Naive thymus-derived CD4-positive, alpha-beta T cell (primary cell): ENCODE measurements at regions not wholly inside any gene's neighbourhood (a gene's known extent, or its start where the extent isn't known, plus 50 kb on each side); places are given as distances from the start of the nearest gene placed in this dataset.

ENCODE experiments used
- ATAC-seq: fragments of 150-1000 bp; cut with Tn5 transposase; 2 replicates; pipeline ENCODE4 v1.10.0; 2021; ENCODE audit warnings: mild to moderate bottlenecking, moderate library complexity
- CTCF ChIA-PET: fragments of 350-600 bp; sonication (Branson Sonifier 250); formaldehyde crosslinking; loops from one replicate; lab custom pipeline; 2021; ENCODE audit warnings: antibody characterized with exemption; lab: Charles Lee
- POLR2A ChIA-PET: fragments of 350-600 bp; sonication (Branson Sonifier 250); formaldehyde crosslinking; loops from one replicate; lab custom pipeline; 2021; ENCODE audit warnings: antibody characterized with exemption, inconsistent platforms; lab: Charles Lee
- DNase-seq, 9 donors: peaks; one replicate each; pipeline versions ENCODE4 v3.0.0 to v3.0.0-alpha.2; 2020 to 2022; ENCODE audit warnings: mixed read lengths in 1 of 9
- H3K27ac ChIP-seq: one replicate; pipeline ENCODE4 v1.7.0; 2013; ENCODE audit warnings: mild to moderate bottlenecking, low read depth, low read length, moderate library complexity
- H3K27me3 ChIP-seq, 2 donors: one replicate each; pipeline ENCODE4 v1.7.0; 2013; ENCODE audit warnings: low read length in 2 of 2, mild to moderate bottlenecking in 2 of 2, moderate library complexity in 2 of 2; ENCODE audit not compliant: control insufficient read depth in 2 of 2, insufficient read depth in 2 of 2
- H3K36me3 ChIP-seq, 3 experiments: 1 replicate in 2 of 3; 2 replicates in 1 of 3; pipeline ENCODE4 v1.7.0; 2013; ENCODE audit warnings: low read length in 3 of 3, mild to moderate bottlenecking in 3 of 3, moderate library complexity in 1 of 3; ENCODE audit not compliant: insufficient read depth in 3 of 3, control insufficient read depth in 2 of 3
- H3K4me1 ChIP-seq, 2 donors: one replicate each; pipeline ENCODE4 v1.7.0; 2013; ENCODE audit warnings: low read length in 2 of 2, mild to moderate bottlenecking in 2 of 2, moderate library complexity in 1 of 2; ENCODE audit not compliant: control insufficient read depth in 2 of 2, insufficient read depth in 2 of 2
- H3K4me3 ChIP-seq: 2 replicates; pipeline ENCODE4 v1.7.0; 2013; ENCODE audit warnings: mild to moderate bottlenecking, low read length
- H3K9me3 ChIP-seq, 3 experiments: 1 replicate in 2 of 3; 2 replicates in 1 of 3; pipeline ENCODE4 v1.7.0; 2013; ENCODE audit warnings: low read length in 3 of 3; ENCODE audit not compliant: control insufficient read depth in 2 of 3
- H3K27ac Mint-ChIP-seq, 9 donors: one replicate each; pipeline ENCODE4 v1.8.0; 2020 to 2022; ENCODE audit warnings: mixed read lengths in 9 of 9, mild to moderate bottlenecking in 8 of 9, moderate library complexity in 5 of 9, inconsistent platforms in 2 of 9
- H3K27me3 Mint-ChIP-seq, 5 donors: one replicate each; pipeline ENCODE4 v1.8.0; 2021 to 2022; ENCODE audit warnings: mixed read lengths in 5 of 5, mild to moderate bottlenecking in 1 of 5
- H3K36me3 Mint-ChIP-seq, 5 donors: one replicate each; pipeline ENCODE4 v1.8.0; 2020 to 2022; ENCODE audit warnings: mixed read lengths in 5 of 5, mild to moderate bottlenecking in 3 of 5, inconsistent platforms in 1 of 5
- H3K4me1 Mint-ChIP-seq, 7 donors: one replicate each; pipeline ENCODE4 v1.8.0; 2020 to 2022; ENCODE audit warnings: mixed read lengths in 7 of 7, mild to moderate bottlenecking in 3 of 7, inconsistent platforms in 1 of 7
- H3K4me3 Mint-ChIP-seq, 10 donors: one replicate each; pipeline ENCODE4 v1.8.0; 2020 to 2022; ENCODE audit warnings: mild to moderate bottlenecking in 10 of 10, mixed read lengths in 10 of 10, moderate library complexity in 6 of 10, inconsistent platforms in 2 of 10
- H3K9me3 Mint-ChIP-seq, 11 donors: one replicate each; pipeline ENCODE4 v1.8.0; 2020 to 2022; ENCODE audit warnings: mixed read lengths in 11 of 11, mild to moderate bottlenecking in 4 of 11, inconsistent platforms in 1 of 11, moderate library complexity in 1 of 11
- intact Hi-C, 2 donors: fragments of 100-400 bp; cut with micrococcal nuclease; formaldehyde crosslinking; loops; one replicate each; pipeline ENCODE4 v1.15.1; 2023

DNA sequence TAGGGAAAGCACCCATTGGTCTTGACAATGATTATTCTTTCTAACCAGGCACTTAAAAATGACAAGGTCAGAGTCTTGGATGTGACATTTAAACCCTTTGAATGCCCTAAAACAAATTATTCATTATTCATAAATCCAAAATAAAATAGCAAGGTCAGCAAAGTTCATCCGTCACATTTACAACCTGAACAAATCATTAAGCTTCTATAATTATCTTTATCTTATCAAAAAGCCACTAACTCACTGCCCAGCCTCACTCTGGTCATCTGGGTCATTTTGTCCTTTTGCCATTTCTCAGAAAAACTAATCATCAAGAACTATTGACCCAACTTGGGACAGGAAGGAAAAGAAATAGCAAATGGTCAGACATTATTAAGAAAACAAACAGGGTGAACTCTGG lies 507.3 kb upstream of the CDH8 start:
- no peaks in the 10 kb centered on the region for H3K9me3 ChIP-seq
- CTCF ChIA-PET = no interaction called here
- DNase-seq (no peak), ATAC-seq (no peak)
- no peak overlapping the region for H3K27ac ChIP-seq
- H3K9me3 Mint-ChIP-seq = peaks cover 0 to 34% (median 13%) of the 10 kb centered on the region in 11 donors
- no peaks in the 10 kb centered on the region for H3K36me3 Mint-ChIP-seq
- H3K4me3 Mint-ChIP-seq = no peak overlapping the region
- no peaks in the 10 kb centered on the region for H3K36me3 ChIP-seq
- H3K27me3 Mint-ChIP-seq = no peaks in the 10 kb centered on the region
- H3K27ac Mint-ChIP-seq = no peak overlapping the region
- H3K27me3 ChIP-seq = no peaks in the 10 kb centered on the region
- no peaks in the 10 kb centered on the region for H3K4me1 Mint-ChIP-seq
- no peak overlapping the region for H3K4me3 ChIP-seq
- no peaks in the 10 kb centered on the region for H3K4me1 ChIP-seq
- intact Hi-C loops = no loop called here
- POLR2A ChIA-PET = no interaction called here

- Mint-ChIP-seq H3K4me3 (no peak overlapping the region), H3K9me3 (peaks cover 1 to 40% (median 10%) of the 10 kb centered on the region in 11 donors), H3K27me3 (no peaks in the 10 kb centered on the region), H3K27ac (no peak overlapping the region), H3K36me3 (no peaks in the 10 kb centered on the region), H3K4me1 (no peaks in the 10 kb centered on the region)
- Histone ChIP-seq H3K9me3 (no peaks in the 10 kb centered on the region), H3K4me1 (no peaks in the 10 kb centered on the region), H3K27ac (no peak overlapping the region), H3K27me3 (no peaks in the 10 kb centered on the region), H3K36me3 (no peaks in the 10 kb centered on the region), H3K4me3 (no peak overlapping the region)
- ATAC-seq (no peak), DNase-seq (no peak)
- ChIA-PET POLR2A (no interaction called here), CTCF (no interaction called here)
- intact Hi-C loops = no loop called here
Measured at GRCh38 chr16:62539657-62540056, 503.4 kb upstream of the CDH8 start.

DNA sequence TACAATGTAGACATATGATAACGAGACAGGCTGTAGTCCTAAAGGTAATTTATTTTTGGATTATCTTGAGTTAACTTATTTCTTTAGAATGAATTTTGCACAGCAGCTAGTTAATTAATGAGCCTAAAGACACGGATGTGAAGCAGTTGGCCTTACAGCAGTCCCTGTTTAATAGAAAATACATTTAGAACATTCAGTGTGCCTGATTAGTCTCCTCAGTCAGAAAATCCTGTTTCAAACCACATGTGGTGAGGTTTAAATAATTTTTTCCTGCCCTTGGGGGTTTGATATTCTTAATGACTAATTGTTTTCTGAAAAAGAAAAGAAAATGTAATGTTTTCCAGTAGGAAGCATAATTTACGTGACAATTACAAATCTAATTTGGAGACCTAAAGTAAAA lies 494.2 kb upstream of the CDH8 start:
- no peaks in the 10 kb centered on the region for H3K27me3 ChIP-seq
- no peak overlapping the region for H3K4me3 Mint-ChIP-seq
- H3K9me3 ChIP-seq = peaks cover 0 to 10% (median 0%) of the 10 kb centered on the region in 3 experiments

GRCh38 chr16:62516001-62516400 lies 479.8 kb upstream of the CDH8 start:
- Histone ChIP-seq H3K4me3 (no peak overlapping the region), H3K27ac (no peak overlapping the region), H3K27me3 (no peaks in the 10 kb centered on the region), H3K4me1 (no peaks in the 10 kb centered on the region), H3K36me3 (no peaks in the 10 kb centered on the region), H3K9me3 (peaks cover 0 to 7% (median 0%) of the 10 kb centered on the region in 3 experiments)
- intact Hi-C loops = no loop called here
- ChIA-PET POLR2A (no interaction called here), CTCF (no interaction called here)
- Mint-ChIP-seq H3K4me1 (no peaks in the 10 kb centered on the region), H3K36me3 (peaks cover 0 to 4% (median 0%) of the 10 kb centered on the region in 5 donors), H3K27ac (no peak overlapping the region), H3K9me3 (peaks cover 0 to 40% (median 16%) of the 10 kb centered on the region in 11 donors), H3K27me3 (no peaks in the 10 kb centered on the region), H3K4me3 (no peak overlapping the region)
- DNase-seq (no peak), ATAC-seq (no peak)

More for the DNA sequence above, 494.2 kb upstream of the CDH8 start:
- no peak for ATAC-seq
- Histone ChIP-seq H3K36me3 (no peaks in the 10 kb centered on the region), H3K27ac (no peak overlapping the region), H3K4me1 (no peaks in the 10 kb centered on the region), H3K4me3 (no peak overlapping the region)
- DNase-seq = no peak
- H3K36me3 Mint-ChIP-seq = no peaks in the 10 kb centered on the region
- H3K9me3 Mint-ChIP-seq = peaks cover 4 to 42% (median 9%) of the 10 kb centered on the region in 11 donors
- intact Hi-C loops = no loop called here
- no peaks in the 10 kb centered on the region for H3K27me3 Mint-ChIP-seq
- ChIA-PET CTCF (no interaction called here), POLR2A (no interaction called here)
- H3K4me1 Mint-ChIP-seq = no peaks in the 10 kb centered on the region
- no peak overlapping the region for H3K27ac Mint-ChIP-seq

- H3K27ac Mint-ChIP-seq = no peak overlapping the region
- intact Hi-C loops = no loop called here
- no peak overlapping the region for H3K27ac ChIP-seq
Measured at GRCh38 chr16:62503073-62503472, 466.8 kb upstream of the CDH8 start.

DNA sequence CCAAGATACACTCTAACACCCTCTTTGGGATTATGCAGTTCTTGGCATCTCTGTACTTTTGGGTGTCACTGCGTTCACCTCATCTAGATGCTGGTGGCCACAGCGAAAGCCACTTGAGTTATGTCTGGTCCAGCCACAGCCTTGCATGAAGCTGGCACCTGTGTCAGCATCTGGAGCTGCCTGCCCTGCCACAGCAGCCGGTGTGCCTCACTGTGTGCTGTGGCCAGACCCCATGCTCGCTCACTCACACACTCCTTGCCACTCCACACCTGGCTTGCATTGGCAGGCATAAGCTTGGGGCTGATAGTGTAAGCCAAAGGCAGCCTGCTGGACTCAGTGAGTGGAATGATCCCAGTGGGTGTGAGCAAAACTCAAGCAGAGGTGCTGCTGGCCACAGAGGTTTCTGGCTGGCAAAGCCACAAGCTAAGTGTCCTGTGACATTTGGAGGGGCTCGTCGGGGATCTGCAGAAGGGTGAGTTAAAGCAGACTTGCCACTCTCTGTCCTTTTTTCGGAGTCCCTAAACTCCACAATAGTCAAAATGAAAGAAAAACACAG lies 442.7 kb upstream of the CDH8 start:
- intact Hi-C loops = no loop called here
- Mint-ChIP-seq H3K4me1 (no peaks in the 10 kb centered on the region), H3K27me3 (no peaks in the 10 kb centered on the region), H3K9me3 (peaks cover 0 to 36% (median 11%) of the 10 kb centered on the region in 11 donors), H3K27ac (no peak overlapping the region), H3K36me3 (no peaks in the 10 kb centered on the region), H3K4me3 (no peak overlapping the region)
- H3K9me3 ChIP-seq = peaks cover 0 to 31% (median 0%) of the 10 kb centered on the region in 3 experiments
- H3K4me3 ChIP-seq = no peak overlapping the region
- CTCF ChIA-PET = no interaction called here
- no peaks in the 10 kb centered on the region for H3K36me3 ChIP-seq
- ATAC-seq (no peak), DNase-seq (no peak)
- POLR2A ChIA-PET = no interaction called here
- H3K27ac ChIP-seq = no peak overlapping the region
- no peaks in the 10 kb centered on the region for H3K4me1 ChIP-seq
- no peaks in the 10 kb centered on the region for H3K27me3 ChIP-seq

More at GRCh38 chr16:62503073-62503472, 466.8 kb upstream of the CDH8 start:
- Mint-ChIP-seq H3K4me1 (no peaks in the 10 kb centered on the region), H3K4me3 (no peak overlapping the region), H3K9me3 (peaks cover 8 to 58% (median 17%) of the 10 kb centered on the region in 11 donors), H3K36me3 (no peaks in the 10 kb centered on the region), H3K27me3 (no peaks in the 10 kb centered on the region)
- no peak for DNase-seq
- Histone ChIP-seq H3K9me3 (peaks cover 0 to 6% (median 0%) of the 10 kb centered on the region in 3 experiments), H3K36me3 (no peaks in the 10 kb centered on the region), H3K4me1 (no peaks in the 10 kb centered on the region), H3K27me3 (no peaks in the 10 kb centered on the region), H3K4me3 (no peak overlapping the region)
- ChIA-PET POLR2A (no interaction called here), CTCF (no interaction called here)
- no peak for ATAC-seq

GRCh38 chr16:62477796-62478195 lies 441.6 kb upstream of the CDH8 start:
- Histone ChIP-seq H3K27me3 (no peaks in the 10 kb centered on the region), H3K4me3 (no peak overlapping the region), H3K4me1 (no peaks in the 10 kb centered on the region), H3K36me3 (no peaks in the 10 kb centered on the region), H3K9me3 (peaks cover 0 to 33% (median 0%) of the 10 kb centered on the region in 3 experiments), H3K27ac (no peak overlapping the region)
- ATAC-seq (no peak), DNase-seq (no peak)
- Mint-ChIP-seq H3K36me3 (peaks cover 0 to 6% (median 0%) of the 10 kb centered on the region in 5 donors), H3K4me3 (no peak overlapping the region), H3K4me1 (no peaks in the 10 kb centered on the region), H3K27ac (no peak overlapping the region), H3K27me3 (no peaks in the 10 kb centered on the region), H3K9me3 (peaks cover 2 to 41% (median 16%) of the 10 kb centered on the region in 11 donors)
- POLR2A ChIA-PET = no interaction called here
- intact Hi-C loops = no loop called here
- CTCF ChIA-PET = no interaction called here
